Breast epithelium (tissue), 3 donors: ENCODE measurements at regions not wholly inside any gene's neighbourhood (a gene's known extent, or its start where the extent isn't known, plus 50 kb on each side); places are given as distances from the start of the nearest gene placed in this dataset.

Source experiments
- CTCF ChIP-seq, 3 donors: fragments of 450-650 bp; IDR thresholded peaks; one replicate each; pipeline ENCODE4 v1.5.1; 2016 to 2017; ENCODE audit warnings: antibody characterized with exemption in 3 of 3, mild to moderate bottlenecking in 3 of 3, moderate library complexity in 3 of 3
- POLR2A ChIP-seq: fragments of 450-650 bp; IDR thresholded peaks from one replicate; pipeline ENCODE4 v1.6.1; 2016; ENCODE audit warnings: antibody characterized with exemption, mild to moderate bottlenecking, moderate library complexity
- POLR2AphosphoS5 ChIP-seq, 3 donors: sonication (generic); formaldehyde crosslinking; IDR thresholded peaks; one replicate each; pipeline ENCODE4 v1.6.1; 2017; ENCODE audit warnings: antibody characterized with exemption in 3 of 3

- TF ChIP-seq POLR2A: no peak
- TF ChIP-seq CTCF (IDR thresholded peaks at IDR 0.05): no peak
- TF ChIP-seq POLR2AphosphoS5 (IDR thresholded peaks at IDR 0.05): no peak
These were observed 468.4 kb downstream of the MBD2 start for GRCh38 chr18:53755914-53756609.
